HEK293 (cell line): ENCODE measurements at regions not wholly inside any gene's neighbourhood (a gene's known extent, or its start where the extent isn't known, plus 50 kb on each side); places are given as distances from the start of the nearest gene placed in this dataset.

ENCODE experiments used
- CTCF ChIA-PET: fragments of 350-600 bp; formaldehyde crosslinking; extraction: SDS; loops from one replicate; lab custom pipeline; 2021; ENCODE audit warnings: antibody characterized with exemption; lab: Yijun Ruan, JAX
- POLR2A ChIA-PET: fragments of 300-600 bp; formaldehyde crosslinking; extraction: SDS; loops from one replicate; lab custom pipeline; 2020; ENCODE audit warnings: antibody characterized with exemption, inconsistent platforms; lab: Yijun Ruan, JAX
- H3K27ac ChIP-seq: fragments of 200-500 bp; sonication (Bioruptor generic); 2 replicates; pipeline ENCODE4 v1.5.1; 2014; ENCODE audit warnings: low read depth, low read length, control low read depth, inconsistent platforms; ENCODE audit errors: extremely low read depth
- H3K36me3 ChIP-seq, 2 experiments: fragments of 200-500 bp in 1 of 2; sonication (Bioruptor generic) in 1 of 2; 1 replicate in 1 of 2; 2 replicates in 1 of 2; pipeline ENCODE4 v1.5.1; 2014 to 2017; ENCODE audit warnings: inconsistent platforms in 2 of 2, low read length in 2 of 2; ENCODE audit not compliant: control insufficient read depth in 2 of 2, insufficient read depth in 1 of 2
- H3K4me1 ChIP-seq: fragments of 200-500 bp; sonication (Bioruptor generic); 2 replicates; pipeline ENCODE4 v1.5.1; 2014; ENCODE audit warnings: mild to moderate bottlenecking, low read length, inconsistent platforms; ENCODE audit not compliant: control insufficient read depth, insufficient read depth
- H3K4me3 ChIP-seq: 2 replicates; pipeline ENCODE4 v1.5.1; 2011; ENCODE audit warnings: low read depth, mild to moderate bottlenecking, control low read depth, low read length, moderate library complexity
- H3K9me3 ChIP-seq: fragments of 200-500 bp; sonication (Bioruptor generic); 2 replicates; pipeline ENCODE4 v1.5.1; 2014; ENCODE audit warnings: low read depth, low read length, inconsistent platforms; ENCODE audit not compliant: control insufficient read depth, insufficient read depth
- FEZF1 ChIP-seq: fragments of 450-650 bp; formaldehyde crosslinking; IDR thresholded peaks from 2 replicates; pipeline ENCODE4 v1.5.1; 2016; ENCODE audit warnings: missing biosample characterization, missing genetic modification characterization
- KLF7 ChIP-seq: fragments of 450-650 bp; formaldehyde crosslinking; IDR thresholded peaks from 2 replicates; pipeline ENCODE4 v1.5.1; 2016; ENCODE audit warnings: missing biosample characterization, missing genetic modification characterization, borderline replicate concordance
- MEIS1 ChIP-seq: sonication (generic); formaldehyde crosslinking; IDR thresholded peaks from 2 replicates; pipeline ENCODE4 v1.8.1; 2022; ENCODE audit warnings: missing genetic modification reagents, mild to moderate bottlenecking, borderline replicate concordance
- PBX3 ChIP-seq: sonication (generic); formaldehyde crosslinking; IDR thresholded peaks from 2 replicates; pipeline ENCODE4 v1.8.1; 2022; ENCODE audit warnings: mild to moderate bottlenecking, moderate library complexity, missing genetic modification reagents
- SP2 ChIP-seq: fragments of 450-650 bp; formaldehyde crosslinking; IDR thresholded peaks from 2 replicates; pipeline ENCODE4 v1.5.1; 2016; ENCODE audit warnings: missing biosample characterization, missing genetic modification characterization
- ZBTB10 ChIP-seq: fragments of 450-650 bp; formaldehyde crosslinking; IDR thresholded peaks from 2 replicates; pipeline ENCODE4 v1.5.1; 2016; ENCODE audit warnings: missing biosample characterization, missing genetic modification characterization
- ZBTB48 ChIP-seq: fragments of 450-650 bp; formaldehyde crosslinking; IDR thresholded peaks from 2 replicates; pipeline ENCODE4 v1.5.1; 2016; ENCODE audit warnings: missing biosample characterization, missing genetic modification characterization
- ZNF10 ChIP-seq: fragments of 450-650 bp; formaldehyde crosslinking; IDR thresholded peaks from 2 replicates; pipeline ENCODE4 v1.5.1; 2017; ENCODE audit warnings: missing biosample characterization, missing genetic modification characterization
- ZNF140 ChIP-seq: fragments of 450-650 bp; formaldehyde crosslinking; IDR thresholded peaks from 2 replicates; pipeline ENCODE4 v1.5.1; 2016; ENCODE audit warnings: missing biosample characterization, missing genetic modification characterization
- ZNF157 ChIP-seq: fragments of 450-650 bp; formaldehyde crosslinking; IDR thresholded peaks from 2 replicates; pipeline ENCODE4 v1.5.1; 2016; ENCODE audit warnings: missing biosample characterization, missing genetic modification characterization
- ZNF23 ChIP-seq: fragments of 450-650 bp; formaldehyde crosslinking; IDR thresholded peaks from 2 replicates; pipeline ENCODE4 v1.5.1; 2016; ENCODE audit warnings: missing biosample characterization, missing genetic modification characterization, borderline replicate concordance
- ZNF423 ChIP-seq: fragments of 450-650 bp; formaldehyde crosslinking; IDR thresholded peaks from 2 replicates; pipeline ENCODE4 v1.5.1; 2016; ENCODE audit warnings: missing biosample characterization, missing genetic modification characterization
- ZNF48 ChIP-seq: fragments of 450-650 bp; formaldehyde crosslinking; IDR thresholded peaks from 2 replicates; pipeline ENCODE4 v1.5.1; 2016; ENCODE audit warnings: missing biosample characterization, missing genetic modification characterization
- ZNF501 ChIP-seq: fragments of 450-650 bp; formaldehyde crosslinking; IDR thresholded peaks from 2 replicates; pipeline ENCODE4 v1.5.1; 2016; ENCODE audit warnings: missing biosample characterization, missing genetic modification characterization
- ZNF548 ChIP-seq: fragments of 450-650 bp; formaldehyde crosslinking; IDR thresholded peaks from 2 replicates; pipeline ENCODE4 v1.5.1; 2016; ENCODE audit warnings: missing biosample characterization, missing genetic modification characterization
- ZNF600 ChIP-seq: fragments of 450-650 bp; formaldehyde crosslinking; IDR thresholded peaks from 2 replicates; pipeline ENCODE4 v1.5.1; 2016; ENCODE audit warnings: missing biosample characterization, missing genetic modification characterization
- ZNF610 ChIP-seq: fragments of 450-650 bp; formaldehyde crosslinking; IDR thresholded peaks from 2 replicates; pipeline ENCODE4 v1.5.1; 2016; ENCODE audit warnings: missing biosample characterization, missing genetic modification characterization, borderline replicate concordance
- ZNF621 ChIP-seq: fragments of 450-650 bp; formaldehyde crosslinking; IDR thresholded peaks from 2 replicates; pipeline ENCODE4 v1.5.1; 2017; ENCODE audit warnings: missing biosample characterization, missing genetic modification characterization
- ZNF654 ChIP-seq: fragments of 450-650 bp; formaldehyde crosslinking; IDR thresholded peaks from 2 replicates; pipeline ENCODE4 v1.5.1; 2016; ENCODE audit warnings: low read depth, missing biosample characterization, missing genetic modification characterization
- ZNF791 ChIP-seq: fragments of 450-650 bp; formaldehyde crosslinking; IDR thresholded peaks from 2 replicates; pipeline ENCODE4 v1.5.1; 2016; ENCODE audit warnings: missing biosample characterization, missing genetic modification characterization
- ZNF792 ChIP-seq: fragments of 450-650 bp; formaldehyde crosslinking; IDR thresholded peaks from 2 replicates; pipeline ENCODE4 v1.5.1; 2016; ENCODE audit warnings: missing biosample characterization, missing genetic modification characterization
- ZXDB ChIP-seq: fragments of 450-650 bp; formaldehyde crosslinking; IDR thresholded peaks from 2 replicates; pipeline ENCODE4 v1.5.1; 2016; ENCODE audit warnings: missing biosample characterization, missing genetic modification characterization
- TF ChIP-seq, protein P1 (sequence below): fragments of 450-650 bp; formaldehyde crosslinking; IDR thresholded peaks from 2 replicates; pipeline ENCODE4 v1.5.1; 2016; ENCODE audit warnings: missing biosample characterization, missing genetic modification characterization, borderline replicate concordance
- TF ChIP-seq, protein P2 (sequence below): fragments of 450-650 bp; formaldehyde crosslinking; IDR thresholded peaks from 2 replicates; pipeline ENCODE4 v1.5.0; 2017; ENCODE audit warnings: missing biosample characterization, missing genetic modification characterization, borderline replicate concordance
- TF ChIP-seq, protein P3 (sequence below): fragments of 450-650 bp; formaldehyde crosslinking; IDR thresholded peaks from 2 replicates; pipeline ENCODE4 v1.5.1; 2016; ENCODE audit warnings: missing biosample characterization, missing genetic modification characterization

DNA sequence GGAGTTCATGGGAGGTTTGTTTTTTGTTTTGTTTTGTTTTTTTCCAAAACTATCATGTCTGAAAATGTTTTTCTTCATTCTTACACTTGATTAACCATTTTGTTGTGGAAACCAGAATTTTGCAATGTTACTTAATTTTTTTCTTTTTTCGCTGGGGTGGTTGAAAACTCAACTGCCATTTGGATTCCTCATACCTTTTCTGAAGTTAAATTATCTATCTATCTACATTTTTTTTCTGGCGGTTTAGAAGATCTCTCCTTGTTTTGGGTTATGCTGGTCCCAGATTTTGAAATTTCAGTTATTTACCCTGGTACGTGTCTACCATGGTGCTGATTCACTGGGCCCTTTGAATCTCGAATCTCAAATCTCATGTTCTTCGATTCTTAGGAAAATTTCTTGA lies 316.2 kb upstream of the SMARCA2 start:
- no peaks in the 10 kb centered on the region for H3K4me1 ChIP-seq
- ChIA-PET CTCF (interaction anchor here (1.8 kb wide), 1 partner anchor 33 kb away, joined by 5 read pairs; no protein-coding TSS in a partner anchor), POLR2A (no interaction called here)

DNA sequence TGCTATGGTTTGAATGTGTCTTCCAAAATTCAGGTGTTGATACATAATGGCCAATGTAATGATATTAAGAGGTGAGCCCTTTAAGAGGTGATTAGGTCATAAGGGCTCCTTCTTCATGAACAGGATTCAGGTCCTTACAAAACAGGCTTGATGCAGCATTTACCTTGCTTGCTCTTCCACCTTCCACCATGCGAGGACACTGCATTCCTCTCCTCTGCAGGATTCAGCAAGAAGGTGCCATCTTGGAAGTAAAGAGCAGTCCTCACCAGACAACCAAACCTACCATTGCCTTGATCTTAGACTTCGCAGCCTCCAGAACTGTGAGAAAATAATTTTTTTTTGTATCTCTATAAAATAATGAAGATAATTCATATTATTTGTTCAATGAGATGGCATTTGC lies 314.0 kb upstream of the SMARCA2 start:
- no peaks in the 10 kb centered on the region for H3K4me1 ChIP-seq
- no peaks in the 10 kb centered on the region for H3K36me3 ChIP-seq
- H3K9me3 ChIP-seq = no peaks in the 10 kb centered on the region
- ChIA-PET POLR2A (no interaction called here), CTCF (interaction anchor here (1.2 kb wide), 1 partner anchor 27 kb away, joined by 6 read pairs; no protein-coding TSS in a partner anchor)
- no peak overlapping the region for H3K4me3 ChIP-seq
- H3K27ac ChIP-seq = no peak overlapping the region
- no peak for TF ChIP-seq ZNF157 (tag by site-specific recombination)
- TF ChIP-seq, protein P1, sequence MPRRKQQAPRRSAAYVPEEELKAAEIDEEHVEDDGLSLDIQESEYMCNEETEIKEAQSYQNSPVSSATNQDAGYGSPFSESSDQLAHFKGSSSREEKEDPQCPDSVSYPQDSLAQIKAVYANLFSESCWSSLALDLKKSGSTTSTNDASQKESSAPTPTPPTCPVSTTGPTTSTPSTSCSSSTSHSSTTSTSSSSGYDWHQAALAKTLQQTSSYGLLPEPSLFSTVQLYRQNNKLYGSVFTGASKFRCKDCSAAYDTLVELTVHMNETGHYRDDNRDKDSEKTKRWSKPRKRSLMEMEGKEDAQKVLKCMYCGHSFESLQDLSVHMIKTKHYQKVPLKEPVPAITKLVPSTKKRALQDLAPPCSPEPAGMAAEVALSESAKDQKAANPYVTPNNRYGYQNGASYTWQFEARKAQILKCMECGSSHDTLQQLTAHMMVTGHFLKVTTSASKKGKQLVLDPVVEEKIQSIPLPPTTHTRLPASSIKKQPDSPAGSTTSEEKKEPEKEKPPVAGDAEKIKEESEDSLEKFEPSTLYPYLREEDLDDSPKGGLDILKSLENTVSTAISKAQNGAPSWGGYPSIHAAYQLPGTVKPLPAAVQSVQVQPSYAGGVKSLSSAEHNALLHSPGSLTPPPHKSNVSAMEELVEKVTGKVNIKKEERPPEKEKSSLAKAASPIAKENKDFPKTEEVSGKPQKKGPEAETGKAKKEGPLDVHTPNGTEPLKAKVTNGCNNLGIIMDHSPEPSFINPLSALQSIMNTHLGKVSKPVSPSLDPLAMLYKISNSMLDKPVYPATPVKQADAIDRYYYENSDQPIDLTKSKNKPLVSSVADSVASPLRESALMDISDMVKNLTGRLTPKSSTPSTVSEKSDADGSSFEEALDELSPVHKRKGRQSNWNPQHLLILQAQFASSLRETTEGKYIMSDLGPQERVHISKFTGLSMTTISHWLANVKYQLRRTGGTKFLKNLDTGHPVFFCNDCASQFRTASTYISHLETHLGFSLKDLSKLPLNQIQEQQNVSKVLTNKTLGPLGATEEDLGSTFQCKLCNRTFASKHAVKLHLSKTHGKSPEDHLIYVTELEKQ (tag by site-specific recombination) = no peak
- no peak for TF ChIP-seq ZNF10
- TF ChIP-seq KLF7 (tag by site-specific recombination) = no peak
- no peak for TF ChIP-seq ZNF654 (tag by site-specific recombination)
- TF ChIP-seq, protein P2, sequence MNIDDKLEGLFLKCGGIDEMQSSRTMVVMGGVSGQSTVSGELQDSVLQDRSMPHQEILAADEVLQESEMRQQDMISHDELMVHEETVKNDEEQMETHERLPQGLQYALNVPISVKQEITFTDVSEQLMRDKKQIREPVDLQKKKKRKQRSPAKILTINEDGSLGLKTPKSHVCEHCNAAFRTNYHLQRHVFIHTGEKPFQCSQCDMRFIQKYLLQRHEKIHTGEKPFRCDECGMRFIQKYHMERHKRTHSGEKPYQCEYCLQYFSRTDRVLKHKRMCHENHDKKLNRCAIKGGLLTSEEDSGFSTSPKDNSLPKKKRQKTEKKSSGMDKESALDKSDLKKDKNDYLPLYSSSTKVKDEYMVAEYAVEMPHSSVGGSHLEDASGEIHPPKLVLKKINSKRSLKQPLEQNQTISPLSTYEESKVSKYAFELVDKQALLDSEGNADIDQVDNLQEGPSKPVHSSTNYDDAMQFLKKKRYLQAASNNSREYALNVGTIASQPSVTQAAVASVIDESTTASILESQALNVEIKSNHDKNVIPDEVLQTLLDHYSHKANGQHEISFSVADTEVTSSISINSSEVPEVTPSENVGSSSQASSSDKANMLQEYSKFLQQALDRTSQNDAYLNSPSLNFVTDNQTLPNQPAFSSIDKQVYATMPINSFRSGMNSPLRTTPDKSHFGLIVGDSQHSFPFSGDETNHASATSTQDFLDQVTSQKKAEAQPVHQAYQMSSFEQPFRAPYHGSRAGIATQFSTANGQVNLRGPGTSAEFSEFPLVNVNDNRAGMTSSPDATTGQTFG (tag by site-specific recombination) = no peak
- no peak for TF ChIP-seq ZNF48 (tag by site-specific recombination)
- TF ChIP-seq ZNF548 (tag by site-specific recombination) = no peak
- no peak for TF ChIP-seq FEZF1
- no peak for TF ChIP-seq ZNF423 (tag by site-specific recombination)
- no peak for TF ChIP-seq ZBTB10 (tag by site-specific recombination)

More for the DNA sequence above, 316.2 kb upstream of the SMARCA2 start:
- TF ChIP-seq ZNF23 (no peak), ZNF501 (tag by site-specific recombination) (no peak), ZNF600 (tag by site-specific recombination) (no peak), ZNF140 (tag by site-specific recombination) (no peak), ZNF10 (no peak), PBX3 (CRISPR knock-in tag) (no peak), ZNF621 (tag by site-specific recombination) (no peak), MEIS1 (no peak), ZBTB48 (tag by site-specific recombination) (no peak), ZNF791 (no peak), SP2 (tag by site-specific recombination) (no peak), ZNF610 (tag by site-specific recombination) (no peak), ZXDB (tag by site-specific recombination) (no peak), ZNF792 (no peak)
- TF ChIP-seq, protein P3, sequence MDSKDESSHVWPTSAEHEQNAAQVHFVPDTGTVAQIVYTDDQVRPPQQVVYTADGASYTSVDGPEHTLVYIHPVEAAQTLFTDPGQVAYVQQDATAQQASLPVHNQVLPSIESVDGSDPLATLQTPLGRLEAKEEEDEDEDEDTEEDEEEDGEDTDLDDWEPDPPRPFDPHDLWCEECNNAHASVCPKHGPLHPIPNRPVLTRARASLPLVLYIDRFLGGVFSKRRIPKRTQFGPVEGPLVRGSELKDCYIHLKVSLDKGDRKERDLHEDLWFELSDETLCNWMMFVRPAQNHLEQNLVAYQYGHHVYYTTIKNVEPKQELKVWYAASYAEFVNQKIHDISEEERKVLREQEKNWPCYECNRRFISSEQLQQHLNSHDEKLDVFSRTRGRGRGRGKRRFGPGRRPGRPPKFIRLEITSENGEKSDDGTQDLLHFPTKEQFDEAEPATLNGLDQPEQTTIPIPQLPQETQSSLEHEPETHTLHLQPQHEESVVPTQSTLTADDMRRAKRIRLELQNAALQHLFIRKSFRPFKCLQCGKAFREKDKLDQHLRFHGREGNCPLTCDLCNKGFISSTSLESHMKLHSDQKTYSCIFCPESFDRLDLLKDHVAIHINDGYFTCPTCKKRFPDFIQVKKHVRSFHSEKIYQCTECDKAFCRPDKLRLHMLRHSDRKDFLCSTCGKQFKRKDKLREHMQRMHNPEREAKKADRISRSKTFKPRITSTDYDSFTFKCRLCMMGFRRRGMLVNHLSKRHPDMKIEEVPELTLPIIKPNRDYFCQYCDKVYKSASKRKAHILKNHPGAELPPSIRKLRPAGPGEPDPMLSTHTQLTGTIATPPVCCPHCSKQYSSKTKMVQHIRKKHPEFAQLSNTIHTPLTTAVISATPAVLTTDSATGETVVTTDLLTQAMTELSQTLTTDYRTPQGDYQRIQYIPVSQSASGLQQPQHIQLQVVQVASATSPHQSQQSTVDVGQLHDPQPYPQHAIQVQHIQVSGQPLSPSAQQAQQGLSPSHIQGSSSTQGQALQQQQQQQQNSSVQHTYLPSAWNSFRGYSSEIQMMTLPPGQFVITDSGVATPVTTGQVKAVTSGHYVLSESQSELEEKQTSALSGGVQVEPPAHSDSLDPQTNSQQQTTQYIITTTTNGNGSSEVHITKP = no peak
- H3K9me3 ChIP-seq = no peaks in the 10 kb centered on the region
- H3K36me3 ChIP-seq = no peaks in the 10 kb centered on the region
- H3K27ac ChIP-seq = no peak overlapping the region
- H3K4me3 ChIP-seq = no peak overlapping the region
